GM12878 (cell line): ENCODE measurements at regions not wholly inside any gene's neighbourhood (a gene's known extent, or its start where the extent isn't known, plus 50 kb on each side); places are given as distances from the start of the nearest gene placed in this dataset.

ENCODE experiments used
- CBFB ChIP-seq: IDR thresholded peaks from 2 replicates; pipeline ENCODE4 v1.6.1; 2016; ENCODE audit warnings: antibody characterized with exemption, low read depth
- CREB1 ChIP-seq: IDR thresholded peaks from 2 replicates; pipeline ENCODE4 v1.6.1; 2012; ENCODE audit warnings: low read depth, mild to moderate bottlenecking, inconsistent platforms
- EGR1 ChIP-seq, 2 experiments: IDR thresholded peaks; 1 replicate in 1 of 2; 2 replicates in 1 of 2; pipeline ENCODE4 v1.6.1; 2011 to 2012; ENCODE audit warnings: low read depth in 2 of 2, low read length in 2 of 2, borderline replicate concordance in 1 of 2, mild to moderate bottlenecking in 1 of 2, moderate library complexity in 1 of 2
- FOXM1 ChIP-seq: IDR thresholded peaks from 2 replicates; pipeline ENCODE4 v1.6.1; 2012; ENCODE audit warnings: low read depth, mild to moderate bottlenecking, inconsistent platforms, low read length, moderate library complexity
- NKRF ChIP-seq: fragments of 450-650 bp; conservative IDR thresholded peaks from 2 replicates; pipeline ENCODE4 v1.6.1; 2017; ENCODE audit warnings: mild to moderate bottlenecking, moderate library complexity
- NR2F1 ChIP-seq: fragments of 450-650 bp; conservative IDR thresholded peaks from 2 replicates; pipeline ENCODE4 v1.6.1; 2017; ENCODE audit warnings: mild to moderate bottlenecking
- NRF1 ChIP-seq: conservative IDR thresholded peaks from 2 replicates; pipeline ENCODE4 v1.6.1; 2011; ENCODE audit warnings: mild to moderate bottlenecking, low read depth, low read length, improper control_type of control experiment
- PRDM15 ChIP-seq: fragments of 450-650 bp; formaldehyde crosslinking; IDR thresholded peaks from 2 replicates; pipeline ENCODE4 v1.4.0; 2020; ENCODE audit warnings: mild to moderate bottlenecking, moderate library complexity
- RAD21 ChIP-seq: IDR thresholded peaks from 2 replicates; pipeline ENCODE4 v1.6.1; 2011; ENCODE audit warnings: mild to moderate bottlenecking, low read depth, low read length, moderate library complexity; ENCODE audit not compliant: insufficient read depth
- RELB ChIP-seq: fragments of 450-650 bp; IDR thresholded peaks from 2 replicates; pipeline ENCODE4 v1.6.1; 2017; ENCODE audit warnings: low read depth, mild to moderate bottlenecking, moderate library complexity
- SREBF1 ChIP-seq: IDR thresholded peaks from 2 replicates; pipeline ENCODE4 v1.6.1; 2012; ENCODE audit warnings: mild to moderate bottlenecking, low read length
- ZBTB40 ChIP-seq: fragments of 450-650 bp; IDR thresholded peaks from 2 replicates; pipeline ENCODE4 v1.6.1; 2016; ENCODE audit warnings: mild to moderate bottlenecking, moderate library complexity, borderline replicate concordance

GRCh38 chr1:234734412-234734835 is 124.4 kb upstream of the IRF2BP2 start (continued):
- TF ChIP-seq PRDM15 (CRISPR knock-in tag) (no peak), CREB1 (no peak), NR2F1 (no peak), ZBTB40 (no peak), RELB (no peak), FOXM1 (no peak), NKRF (no peak), NRF1 (no peak), SREBF1 (no peak), EGR1 (IDR thresholded peaks at IDR 0.05; ENCODE audit: borderline replicate concordance in 1 of 2, low read depth in 2 of 2, low read length in 2 of 2) (no peak), CBFB (no peak), RAD21 (no peak)
